Tibial artery (tissue), 4 donors: ENCODE measurements at regions not wholly inside any gene's neighbourhood (a gene's known extent, or its start where the extent isn't known, plus 50 kb on each side); places are given as distances from the start of the nearest gene placed in this dataset.
"Not testable (repeated sequence)": the region's sequence is repeated elsewhere in the genome, so short reads cannot be mapped to it uniquely, and the experiment has no call there.

Experiments used
- DNase-seq, 2 donors: peaks; one replicate each; pipeline ENCODE4 v3.0.0-alpha.2; 2019
- H3K27ac ChIP-seq, 2 donors: fragments of 200-600 bp; sonication (generic) in 1 of 2; 1 replicate in 1 of 2; 2 replicates in 1 of 2; pipeline ENCODE4 v1.5.1; 2018 to 2019; ENCODE audit warnings: mild to moderate bottlenecking in 1 of 2
- H3K27me3 ChIP-seq, 2 donors: fragments of 200-600 bp; sonication (generic) in 1 of 2; one replicate each; pipeline versions ENCODE4 v1.5.1 to v1.6.0; 2016 to 2019
- H3K36me3 ChIP-seq, 3 donors: fragments of 200-600 bp; sonication (generic) in 2 of 3; one replicate each; pipeline ENCODE4 v1.5.1; 2016 to 2019; ENCODE audit warnings: mild to moderate bottlenecking in 2 of 3
- H3K4me1 ChIP-seq, 4 donors: fragments of 200-600 bp; sonication (generic) in 2 of 4; 1 replicate in 3 of 4; 2 replicates in 1 of 4; pipeline ENCODE4 v1.5.1; 2016 to 2019
- H3K4me3 ChIP-seq, 2 donors: fragments of 200-600 bp; sonication (generic) in 1 of 2; 1 replicate in 1 of 2; 2 replicates in 1 of 2; pipeline ENCODE4 v1.5.1; 2018 to 2019; ENCODE audit warnings: mild to moderate bottlenecking in 2 of 2
- H3K9me3 ChIP-seq, 3 donors: fragments of 200-600 bp; sonication (generic) in 1 of 3; one replicate each; pipeline ENCODE4 v1.5.1; 2016 to 2019
- intact Hi-C: fragments of 100-400 bp; cut with DNase I; formaldehyde crosslinking; loops from one replicate; pipeline ENCODE4 v1.15.0; 2023; ENCODE audit warnings: low total_unique reads
- TF ChIP-seq, protein P1 (sequence below), 2 experiments: fragments of 200-600 bp in 1 of 2; fragments of 450-650 bp in 1 of 2; IDR thresholded peaks; one replicate each; pipeline ENCODE4 v1.5.1; 2017 to 2019; ENCODE audit warnings: antibody characterized with exemption in 2 of 2, mild to moderate bottlenecking in 1 of 2, moderate library complexity in 1 of 2

- no peaks in the 10 kb centered on the region for H3K27me3 ChIP-seq
- no peak overlapping the region for H3K27ac ChIP-seq
- no peaks in the 10 kb centered on the region for H3K4me1 ChIP-seq
- no peaks in the 10 kb centered on the region for H3K36me3 ChIP-seq
- TF ChIP-seq, protein P1, sequence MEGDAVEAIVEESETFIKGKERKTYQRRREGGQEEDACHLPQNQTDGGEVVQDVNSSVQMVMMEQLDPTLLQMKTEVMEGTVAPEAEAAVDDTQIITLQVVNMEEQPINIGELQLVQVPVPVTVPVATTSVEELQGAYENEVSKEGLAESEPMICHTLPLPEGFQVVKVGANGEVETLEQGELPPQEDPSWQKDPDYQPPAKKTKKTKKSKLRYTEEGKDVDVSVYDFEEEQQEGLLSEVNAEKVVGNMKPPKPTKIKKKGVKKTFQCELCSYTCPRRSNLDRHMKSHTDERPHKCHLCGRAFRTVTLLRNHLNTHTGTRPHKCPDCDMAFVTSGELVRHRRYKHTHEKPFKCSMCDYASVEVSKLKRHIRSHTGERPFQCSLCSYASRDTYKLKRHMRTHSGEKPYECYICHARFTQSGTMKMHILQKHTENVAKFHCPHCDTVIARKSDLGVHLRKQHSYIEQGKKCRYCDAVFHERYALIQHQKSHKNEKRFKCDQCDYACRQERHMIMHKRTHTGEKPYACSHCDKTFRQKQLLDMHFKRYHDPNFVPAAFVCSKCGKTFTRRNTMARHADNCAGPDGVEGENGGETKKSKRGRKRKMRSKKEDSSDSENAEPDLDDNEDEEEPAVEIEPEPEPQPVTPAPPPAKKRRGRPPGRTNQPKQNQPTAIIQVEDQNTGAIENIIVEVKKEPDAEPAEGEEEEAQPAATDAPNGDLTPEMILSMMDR (IDR thresholded peaks at IDR 0.05): no peak
- DNase-seq: no peak
- H3K9me3 ChIP-seq: peaks cover 0 to 19% (median 12%) of the 10 kb centered on the region in 3 donors
- intact Hi-C loops: no loop called here
- no peak overlapping the region for H3K4me3 ChIP-seq
These were observed 3933.6 kb downstream of the SRGAP2C start for GRCh38 chr1:125118147-125118993.

DNA sequence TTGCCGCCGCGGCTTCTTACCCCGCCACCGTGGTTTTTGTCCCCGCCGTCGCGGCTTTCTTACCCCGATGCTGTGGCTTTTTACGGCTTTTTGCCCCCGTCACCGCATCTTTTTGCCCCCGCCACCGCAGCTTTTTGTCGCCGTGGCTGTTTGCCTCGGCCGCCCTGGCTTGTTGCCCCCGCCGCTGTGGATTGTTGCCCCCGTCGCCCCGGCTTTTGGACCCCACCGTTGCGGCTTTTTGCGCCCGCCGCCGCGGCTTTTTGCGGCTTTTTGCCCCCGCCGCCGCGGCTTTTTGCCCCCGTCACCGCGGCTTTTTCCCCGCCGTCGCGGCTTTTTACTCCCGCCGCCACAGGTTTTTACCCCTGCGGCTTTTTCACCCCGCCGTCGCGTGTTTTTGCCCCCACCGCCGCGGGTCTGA lies 3934.3 kb downstream of the SRGAP2C start:
- no peaks in the 10 kb centered on the region for H3K4me1 ChIP-seq
- no peak for DNase-seq
- H3K4me3 ChIP-seq: no peak overlapping the region
- no peak overlapping the region for H3K27ac ChIP-seq
- H3K27me3 ChIP-seq: no peaks in the 10 kb centered on the region
- intact Hi-C loops: no loop called here
- H3K9me3 ChIP-seq: peaks cover 0 to 22% (median 14%) of the 10 kb centered on the region in 3 donors
- H3K36me3 ChIP-seq: no peaks in the 10 kb centered on the region
- TF ChIP-seq, protein P1 (IDR thresholded peaks at IDR 0.05): no peak

DNA sequence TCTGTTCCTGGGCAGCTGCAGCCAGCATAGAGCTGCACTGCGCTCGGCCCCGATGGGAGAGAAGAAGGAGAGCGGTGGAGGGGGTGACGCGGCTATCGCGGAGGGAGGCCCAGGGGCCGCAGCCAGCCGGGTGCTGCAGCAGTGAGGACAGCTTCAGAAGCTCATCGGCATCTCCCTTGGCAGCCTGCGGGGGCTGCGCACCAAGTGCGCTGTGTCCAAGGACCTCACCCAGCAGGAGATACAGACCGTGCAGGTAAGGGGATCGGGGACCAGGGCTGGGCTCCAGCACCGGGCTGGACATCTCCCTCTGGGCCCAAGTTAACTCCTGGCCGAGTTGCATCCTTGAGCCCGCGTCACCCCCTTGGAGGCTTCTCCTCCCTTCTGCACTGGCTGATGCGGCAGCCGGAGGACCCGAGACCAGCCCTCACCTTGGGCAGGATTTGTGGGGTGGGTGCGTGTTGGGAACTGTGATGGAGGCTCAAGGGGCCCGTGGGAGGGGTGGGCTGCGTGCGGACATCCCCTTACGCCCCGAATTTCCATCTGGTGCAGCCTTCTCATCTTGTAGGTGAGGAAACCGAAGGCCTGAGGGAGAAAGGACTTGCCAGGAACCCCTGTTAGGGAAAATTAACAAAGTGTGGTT lies 3934.9 kb downstream of the SRGAP2C start:
- H3K27ac ChIP-seq, intact Hi-C loops, H3K27me3 ChIP-seq, H3K36me3 ChIP-seq, H3K4me1 ChIP-seq, DNase-seq, H3K4me3 ChIP-seq: not testable (repeated sequence)
- H3K9me3 ChIP-seq: peaks cover 0 to 22% (median 15%) of the 10 kb centered on the region in 3 donors

- H3K9me3 ChIP-seq: peaks cover 0 to 22% (median 15%) of the 10 kb centered on the region in 3 donors
- intact Hi-C loops: not testable (repeated sequence)
These were observed 3937.8 kb downstream of the SRGAP2C start for GRCh38 chr1:125122579-125122978.

More at GRCh38 chr1:125122579-125122978, 3937.8 kb downstream of the SRGAP2C start:
- H3K4me3 ChIP-seq, DNase-seq, H3K4me1 ChIP-seq, H3K36me3 ChIP-seq, H3K27ac ChIP-seq, H3K27me3 ChIP-seq: not testable (repeated sequence)
